ENCODE measurements at regions not wholly inside any gene's neighbourhood (a gene's known extent, or its start where the extent isn't known, plus 50 kb on each side); places are given as distances from the start of the nearest gene placed in this dataset.

- no peak for FAIRE-seq
- no peak for TF ChIP-seq CBX8 (IDR thresholded peaks at IDR 0.05)
- no peak for TF ChIP-seq HDAC2 (IDR thresholded peaks at IDR 0.05)
- no peak for TF ChIP-seq CEBPB (IDR thresholded peaks at IDR 0.05)
- TF ChIP-seq PHF8 (IDR thresholded peaks at IDR 0.05; ENCODE audit: borderline replicate concordance, low read depth), result no peak
- no peak for TF ChIP-seq MAX (IDR thresholded peaks at IDR 0.05)
- no peak for TF ChIP-seq BCL3 (IDR thresholded peaks at IDR 0.05)
- no peak for TF ChIP-seq FOXS1 (CRISPR knock-in tag; IDR thresholded peaks at IDR 0.05)
- no peak for TF ChIP-seq EHMT2 (IDR thresholded peaks at IDR 0.05; ENCODE audit: low read depth)
- no peak for TF ChIP-seq FOSB (CRISPR knock-in tag; IDR thresholded peaks at IDR 0.05)
- TF ChIP-seq HOXB13 (CRISPR knock-in tag; IDR thresholded peaks at IDR 0.05; ENCODE audit: low read depth), result no peak
- no peak for TF ChIP-seq ATOH8 (CRISPR knock-in tag; IDR thresholded peaks at IDR 0.05; ENCODE audit: low read depth)
- TF ChIP-seq CTCF (IDR thresholded peaks at IDR 0.05), result no peak
- no peak for TF ChIP-seq FOSL2 (IDR thresholded peaks at IDR 0.05)
- no peak for TF ChIP-seq FOSL2 (CRISPR knock-in tag; IDR thresholded peaks at IDR 0.05)
- no peaks in the 10 kb centered on the region for H3K4me1 ChIP-seq
- H3K4me2 ChIP-seq, result no peak overlapping the region
- no peaks in the 10 kb centered on the region for H3K9me3 ChIP-seq
- ChIA-PET POLR2A (no interaction called here), CTCF (interaction anchor here (1.2 kb wide), 1 partner anchor 1402 kb away, joined by 3 read pairs; no protein-coding TSS in a partner anchor)
- H3K27ac ChIP-seq, result no peak overlapping the region
- H3K4me3 ChIP-seq, result no peak overlapping the region
- WGBS (ENCODE audit: missing lambda C conversion rate), result 13% methylated on average over 2 of the region's 2 CpGs
- ATAC-seq, result no peak
- DNase-seq (ENCODE audit: low read depth in 1 of 2, low spot score in 1 of 2), result no peak
Measured at GRCh38 chr14:30153717-30154116, 226.1 kb upstream of the PRKD1 start.

GRCh38 chr14:30156571-30156970 is 228.9 kb upstream of the PRKD1 start:
- H3K9me3 ChIP-seq, result no peaks in the 10 kb centered on the region
- CTCF ChIA-PET, result no interaction called here
- no peak for FAIRE-seq
- no peak overlapping the region for H3K4me3 ChIP-seq
- POLR2A ChIA-PET, result no interaction called here
- DNase-seq (ENCODE audit: low read depth in 1 of 2, low spot score in 1 of 2), result no peak
- no peaks in the 10 kb centered on the region for H3K4me1 ChIP-seq
- no peak overlapping the region for H3K27ac ChIP-seq
- ATAC-seq, result no peak
- no peak overlapping the region for H3K4me2 ChIP-seq
- no peak for TF ChIP-seq TP53 (CRISPR knock-in tag; IDR thresholded peaks at IDR 0.05)
- WGBS (ENCODE audit: missing lambda C conversion rate), result 49% methylated on average over 9 of the region's 9 CpGs

- Histone ChIP-seq H3K9me3 (no peaks in the 10 kb centered on the region), H3K4me1 (no peaks in the 10 kb centered on the region), H3K4me2 (no peak overlapping the region), H3K27ac (no peak overlapping the region), H3K4me3 (no peak overlapping the region)
- no peak for FAIRE-seq
- ChIA-PET POLR2A (no interaction called here), CTCF (no interaction called here)
- no peak for DNase-seq (ENCODE audit: low read depth in 1 of 2, low spot score in 1 of 2)
- no peak for TF ChIP-seq NPAS2 (CRISPR knock-in tag; IDR thresholded peaks at IDR 0.05; ENCODE audit: borderline replicate concordance)
- no peak for TF ChIP-seq ZNF302 (CRISPR knock-in tag; IDR thresholded peaks at IDR 0.05)
- no peak for TF ChIP-seq RNF2 (IDR thresholded peaks at IDR 0.05; ENCODE audit: borderline replicate concordance, low read depth)
- no peak for TF ChIP-seq RAD21 (conservative IDR thresholded peaks at IDR 0.05 in 1 of 2, IDR thresholded peaks at IDR 0.05 in 1 of 2)
- TF ChIP-seq POLR2A (IDR thresholded peaks at IDR 0.05; ENCODE audit: low read length), result no peak
- TF ChIP-seq KDM1A (IDR thresholded peaks at IDR 0.05; ENCODE audit: low read depth), result no peak
- TF ChIP-seq PHF8 (IDR thresholded peaks at IDR 0.05; ENCODE audit: borderline replicate concordance, low read depth), result no peak
- no peak for TF ChIP-seq MYC (IDR thresholded peaks at IDR 0.05; ENCODE audit: borderline replicate concordance, low read length)
- no peak for TF ChIP-seq MAFK (IDR thresholded peaks at IDR 0.05; ENCODE audit: partially characterized antibody)
- whole genome bisulfite sequencing (ENCODE audit: missing lambda C conversion rate), result 29% methylated on average over 5 of the region's 5 CpGs
- no peak for ATAC-seq
Measured at GRCh38 chr14:30158299-30158698, 230.7 kb upstream of the PRKD1 start.
